KMS-11 (cell line): ENCODE measurements at regions not wholly inside any gene's neighbourhood (a gene's known extent, or its start where the extent isn't known, plus 50 kb on each side); places are given as distances from the start of the nearest gene placed in this dataset.

Source experiments
- H2AFZ ChIP-seq: fragments of 200-600 bp; sonication (generic); 2 replicates; pipeline ENCODE4 v1.6.1; 2016; ENCODE audit warnings: antibody characterized with exemption, mixed run types, low read depth
- H3K27ac ChIP-seq: fragments of 200-600 bp; sonication (generic); 2 replicates; pipeline ENCODE4 v1.6.1; 2016; ENCODE audit warnings: mild to moderate bottlenecking, mixed run types
- H3K27me3 ChIP-seq: fragments of 200-600 bp; sonication (generic); 2 replicates; pipeline ENCODE4 v1.6.1; 2017; ENCODE audit warnings: mild to moderate bottlenecking, low read depth, mixed run types, moderate library complexity; ENCODE audit not compliant: insufficient read depth
- H3K36me3 ChIP-seq: fragments of 200-600 bp; sonication (generic); 2 replicates; pipeline ENCODE4 v1.6.1; 2017; ENCODE audit warnings: mild to moderate bottlenecking, mixed run types; ENCODE audit not compliant: insufficient read depth
- H3K4me1 ChIP-seq: fragments of 200-600 bp; sonication (generic); 2 replicates; pipeline ENCODE4 v1.6.1; 2016; ENCODE audit warnings: mild to moderate bottlenecking, low read depth, mixed run types; ENCODE audit not compliant: poor library complexity, severe bottlenecking
- H3K4me2 ChIP-seq: fragments of 200-600 bp; sonication (generic); 2 replicates; pipeline ENCODE4 v1.7.0; 2016; ENCODE audit warnings: mild to moderate bottlenecking, mixed run types
- H3K4me3 ChIP-seq: fragments of 200-600 bp; sonication (generic); IDR thresholded peaks from 2 replicates; pipeline ENCODE4 v1.6.1; 2017; ENCODE audit warnings: low read depth, low read length, mixed read lengths; ENCODE audit not compliant: insufficient read depth
- H3K79me2 ChIP-seq: fragments of 200-600 bp; sonication (generic); 2 replicates; pipeline ENCODE4 v1.6.1; 2016; ENCODE audit warnings: low read depth, mixed run types; ENCODE audit not compliant: insufficient read depth
- H3K9ac ChIP-seq: fragments of 200-600 bp; sonication (generic); 2 replicates; pipeline ENCODE4 v1.6.1; 2016; ENCODE audit warnings: mild to moderate bottlenecking, mixed run types
- H4K20me1 ChIP-seq: fragments of 200-600 bp; sonication (generic); 2 replicates; pipeline ENCODE4 v1.6.1; 2016; ENCODE audit warnings: mild to moderate bottlenecking, mixed run types; ENCODE audit not compliant: insufficient read depth
- TF ChIP-seq, protein P1 (sequence below): fragments of 200-600 bp; sonication (generic); conservative IDR thresholded peaks from 2 replicates; pipeline ENCODE4 v1.6.1; 2017; ENCODE audit warnings: low read depth, mild to moderate bottlenecking, antibody characterized with exemption, low read length, moderate library complexity, mixed read lengths

- H3K27me3 ChIP-seq: no peaks in the 10 kb centered on the region
- H3K27ac ChIP-seq: no peak overlapping the region
- no peaks in the 10 kb centered on the region for H4K20me1 ChIP-seq
- TF ChIP-seq, protein P1, sequence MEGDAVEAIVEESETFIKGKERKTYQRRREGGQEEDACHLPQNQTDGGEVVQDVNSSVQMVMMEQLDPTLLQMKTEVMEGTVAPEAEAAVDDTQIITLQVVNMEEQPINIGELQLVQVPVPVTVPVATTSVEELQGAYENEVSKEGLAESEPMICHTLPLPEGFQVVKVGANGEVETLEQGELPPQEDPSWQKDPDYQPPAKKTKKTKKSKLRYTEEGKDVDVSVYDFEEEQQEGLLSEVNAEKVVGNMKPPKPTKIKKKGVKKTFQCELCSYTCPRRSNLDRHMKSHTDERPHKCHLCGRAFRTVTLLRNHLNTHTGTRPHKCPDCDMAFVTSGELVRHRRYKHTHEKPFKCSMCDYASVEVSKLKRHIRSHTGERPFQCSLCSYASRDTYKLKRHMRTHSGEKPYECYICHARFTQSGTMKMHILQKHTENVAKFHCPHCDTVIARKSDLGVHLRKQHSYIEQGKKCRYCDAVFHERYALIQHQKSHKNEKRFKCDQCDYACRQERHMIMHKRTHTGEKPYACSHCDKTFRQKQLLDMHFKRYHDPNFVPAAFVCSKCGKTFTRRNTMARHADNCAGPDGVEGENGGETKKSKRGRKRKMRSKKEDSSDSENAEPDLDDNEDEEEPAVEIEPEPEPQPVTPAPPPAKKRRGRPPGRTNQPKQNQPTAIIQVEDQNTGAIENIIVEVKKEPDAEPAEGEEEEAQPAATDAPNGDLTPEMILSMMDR: no peak
- H3K36me3 ChIP-seq: no peaks in the 10 kb centered on the region
- no peak overlapping the region for H3K9ac ChIP-seq
- no peak overlapping the region for H3K4me2 ChIP-seq
- H2AFZ ChIP-seq: no peak overlapping the region
- H3K4me3 ChIP-seq: no peak overlapping the region
- no peaks in the 10 kb centered on the region for H3K4me1 ChIP-seq
- H3K79me2 ChIP-seq: no peaks in the 10 kb centered on the region
Measured at GRCh38 chr6:132168961-132169360, 217.8 kb upstream of the CCN2 start.

- Histone ChIP-seq H3K36me3 (no peaks in the 10 kb centered on the region), H3K79me2 (no peaks in the 10 kb centered on the region), H3K27ac (no peak overlapping the region), H3K9ac (no peak overlapping the region), H2AFZ (no peak overlapping the region), H3K4me2 (no peak overlapping the region), H3K4me3 (no peak overlapping the region), H3K4me1 (no peaks in the 10 kb centered on the region), H3K27me3 (no peaks in the 10 kb centered on the region), H4K20me1 (no peaks in the 10 kb centered on the region)
- TF ChIP-seq, protein P1: no peak
Measured at GRCh38 chr6:132167929-132168892, 217.0 kb upstream of the CCN2 start.

GRCh38 chr6:132166526-132167051 lies 215.4 kb upstream of the CCN2 start:
- no peaks in the 10 kb centered on the region for H4K20me1 ChIP-seq
- no peaks in the 10 kb centered on the region for H3K79me2 ChIP-seq
- H3K4me1 ChIP-seq: no peaks in the 10 kb centered on the region
- no peak overlapping the region for H2AFZ ChIP-seq
- TF ChIP-seq, protein P1: no peak
- no peaks in the 10 kb centered on the region for H3K36me3 ChIP-seq
- H3K4me2 ChIP-seq: no peak overlapping the region
- no peaks in the 10 kb centered on the region for H3K27me3 ChIP-seq
- H3K4me3 ChIP-seq: no peak overlapping the region
- no peak overlapping the region for H3K9ac ChIP-seq
- no peak overlapping the region for H3K27ac ChIP-seq

DNA sequence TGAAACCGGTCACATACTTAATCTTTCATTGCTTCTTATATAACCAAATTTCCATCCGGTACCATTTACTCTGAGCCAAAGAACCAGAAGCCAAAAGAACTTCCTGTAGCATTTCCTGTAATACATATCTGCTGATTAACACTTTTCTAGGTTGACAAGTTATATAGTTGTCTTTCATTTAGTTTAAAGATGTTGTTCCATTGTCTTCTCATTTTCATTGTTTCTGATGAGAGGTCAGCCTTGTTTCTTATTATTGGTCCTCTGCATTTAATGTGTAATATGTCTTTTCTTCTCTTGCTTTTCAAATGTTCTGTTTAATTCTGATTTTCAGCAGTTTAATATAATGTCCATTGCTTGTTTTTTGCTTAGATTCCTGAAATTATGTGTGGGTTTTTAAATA lies 214.5 kb upstream of the CCN2 start:
- Histone ChIP-seq H3K9ac (no peak overlapping the region), H3K79me2 (no peaks in the 10 kb centered on the region), H3K27me3 (no peaks in the 10 kb centered on the region), H3K36me3 (no peaks in the 10 kb centered on the region), H3K4me3 (no peak overlapping the region), H3K4me2 (no peak overlapping the region), H4K20me1 (no peaks in the 10 kb centered on the region), H3K4me1 (no peaks in the 10 kb centered on the region), H2AFZ (no peak overlapping the region), H3K27ac (no peak overlapping the region)
- TF ChIP-seq, protein P1: no peak
